HG02678 (cell line): ENCODE measurements at regions not wholly inside any gene's neighbourhood (a gene's known extent, or its start where the extent isn't known, plus 50 kb on each side); places are given as distances from the start of the nearest gene placed in this dataset.

Source experiments
- ATAC-seq: cut with Tn5 transposase; IDR thresholded peaks from one replicate; pipeline ENCODE4 v1.9.1; 2021; ENCODE audit warnings: mild to moderate bottlenecking, moderate library complexity; ENCODE audit not compliant: unreplicated experiment

DNA sequence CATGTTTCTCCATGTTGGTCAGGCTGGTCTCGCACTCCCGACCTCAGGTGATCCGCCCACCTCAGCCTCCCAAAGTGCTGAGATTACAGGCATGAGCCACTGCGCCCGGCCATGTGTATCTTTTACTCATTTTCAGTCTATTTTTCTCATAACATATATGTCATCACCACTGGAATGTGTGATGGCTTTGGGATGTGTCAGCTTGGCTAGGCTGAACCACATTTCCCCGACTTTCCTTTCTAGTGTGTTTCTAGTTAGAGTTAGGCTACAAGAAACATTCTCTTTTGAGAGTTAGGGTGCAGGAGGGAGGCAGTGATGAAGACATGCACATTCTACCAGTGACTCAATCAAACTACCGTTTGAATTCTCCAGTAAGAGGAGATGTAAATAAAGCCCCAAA lies 444.9 kb upstream of the THBS1 start:
- ATAC-seq, result no peak

- ATAC-seq, result no peak
These were observed 441.3 kb upstream of the THBS1 start for GRCh38 chr15:39139431-39140059.

- ATAC-seq, result no peak
These were observed 440.7 kb upstream of the THBS1 start for GRCh38 chr15:39140060-39140604.

GRCh38 chr15:39142500-39142899 lies 438.4 kb upstream of the THBS1 start:
- ATAC-seq, result no peak

DNA sequence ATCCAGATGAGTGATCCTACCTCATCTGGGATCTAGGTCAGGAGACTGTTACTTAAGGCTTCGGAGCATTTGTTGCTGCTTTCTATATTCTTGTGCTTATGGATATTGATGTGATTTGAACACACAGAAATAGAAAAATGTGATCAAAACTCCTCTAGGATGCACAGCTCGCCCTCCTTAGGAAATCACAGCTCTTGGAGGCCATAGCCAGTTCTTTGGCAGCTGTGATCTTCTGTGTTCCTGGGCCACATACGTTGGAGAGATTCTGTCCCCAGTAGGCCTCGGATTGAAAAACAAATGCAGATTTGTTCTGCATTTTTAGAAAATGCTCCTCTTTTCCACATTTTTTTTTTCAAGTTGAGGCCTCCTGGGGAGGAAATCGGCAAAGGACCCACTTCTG lies 437.4 kb upstream of the THBS1 start:
- no peak for ATAC-seq

GRCh38 chr15:39144051-39144450 lies 436.8 kb upstream of the THBS1 start:
- ATAC-seq, result no peak

DNA sequence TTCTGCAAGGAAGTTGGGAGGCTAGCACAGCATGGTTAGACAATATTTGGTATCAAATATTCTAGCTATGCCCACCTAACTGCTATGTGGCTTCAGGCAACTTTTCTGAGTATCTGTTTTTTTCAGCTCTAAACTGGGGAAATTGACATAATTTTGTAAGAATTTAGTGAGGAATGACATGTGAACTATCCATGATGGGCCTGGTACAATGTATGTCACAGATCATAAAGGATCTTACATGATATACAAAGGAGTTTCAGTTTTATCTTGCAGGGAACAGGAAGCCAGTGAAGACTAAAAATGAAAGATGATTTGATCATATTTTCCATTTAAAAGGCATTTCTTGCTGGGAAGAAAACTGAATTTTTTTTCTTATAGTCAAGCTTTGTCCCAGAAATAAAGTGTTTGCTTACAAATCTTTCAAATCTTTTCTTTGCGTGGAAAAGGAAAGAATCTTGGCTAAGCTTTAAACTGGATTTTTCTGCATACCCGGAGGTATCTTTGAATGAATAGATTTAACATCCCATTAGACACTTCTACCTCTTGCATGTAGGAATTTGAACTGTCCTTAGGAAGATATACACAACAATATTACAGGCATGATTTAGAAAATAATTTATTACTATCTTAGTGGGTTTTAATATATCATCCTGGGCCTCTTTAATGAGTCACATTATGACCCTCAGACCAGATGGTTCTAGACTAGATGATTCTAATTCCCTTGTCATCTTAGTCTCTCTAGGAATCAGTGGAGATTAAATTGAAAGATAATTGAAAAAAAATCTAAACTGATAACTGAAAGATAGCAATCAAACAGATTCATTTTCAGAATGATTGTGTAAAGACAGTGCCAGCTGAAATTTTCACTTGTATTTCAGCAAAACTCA lies 436.0 kb upstream of the THBS1 start:
- no peak for ATAC-seq

DNA sequence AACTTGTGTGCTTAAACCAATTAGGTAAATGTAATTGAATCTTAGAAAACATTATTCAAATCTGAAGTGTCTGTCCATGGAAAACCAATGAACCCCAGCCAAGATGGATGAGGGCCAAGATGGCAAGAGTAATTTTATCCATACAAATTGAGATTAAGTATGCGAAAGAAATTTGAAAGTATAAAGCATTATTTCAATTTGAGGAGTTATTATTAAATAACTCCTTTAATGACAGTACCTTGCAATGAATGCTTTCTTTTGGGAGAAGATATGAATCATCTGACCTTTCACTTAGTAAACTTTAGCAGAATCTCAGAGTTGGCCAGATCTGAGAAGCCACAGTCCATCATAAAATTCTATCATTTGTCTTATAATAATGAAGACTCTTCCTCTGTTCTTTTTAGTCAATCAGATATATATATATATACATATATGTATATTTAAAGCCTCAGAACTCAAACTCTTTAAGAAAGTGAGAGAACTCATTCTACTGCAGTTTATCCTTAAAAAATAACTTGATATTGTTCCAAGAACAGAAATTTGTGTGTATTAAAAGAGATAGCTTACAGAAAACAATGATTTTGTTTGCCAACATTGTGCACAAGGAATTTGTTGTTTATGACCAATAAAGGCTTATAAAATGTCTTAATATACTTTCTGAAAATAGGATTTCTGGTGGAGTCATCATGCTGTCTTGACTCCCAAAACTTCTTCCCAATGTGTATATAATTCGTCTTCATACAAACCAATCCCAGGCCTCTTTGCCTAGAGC lies 434.8 kb upstream of the THBS1 start:
- no peak for ATAC-seq

DNA sequence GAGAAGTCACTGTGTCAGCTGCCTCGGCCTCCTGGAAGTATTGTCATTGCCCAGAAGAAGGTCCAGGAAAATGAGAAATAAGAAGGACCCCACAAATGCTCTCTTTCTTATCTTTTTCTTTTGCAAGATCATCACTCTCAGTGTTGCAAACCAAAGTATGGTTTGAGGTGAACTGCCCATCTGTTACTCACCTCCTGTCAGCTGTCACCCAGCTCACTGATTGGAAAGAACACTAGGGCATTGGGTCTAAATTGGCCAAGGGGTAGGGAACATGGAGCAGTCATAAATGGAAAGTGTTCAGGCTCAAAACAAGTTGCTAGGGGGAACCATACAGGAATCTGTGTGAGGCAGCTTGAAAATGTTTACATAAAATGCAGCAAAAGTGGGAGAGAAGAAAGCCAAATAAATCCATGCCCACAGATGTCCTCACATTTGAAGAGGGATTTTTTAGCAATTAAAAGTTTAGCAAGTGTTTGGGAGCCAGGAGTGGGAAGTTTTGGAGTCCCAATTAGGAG lies 431.2 kb upstream of the THBS1 start:
- no peak for ATAC-seq

GRCh38 chr15:39151545-39151944 lies 429.3 kb upstream of the THBS1 start:
- no peak for ATAC-seq

- ATAC-seq, result no peak
These were observed 427.7 kb upstream of the THBS1 start for GRCh38 chr15:39153058-39153714.

- ATAC-seq, result no peak
These were observed 427.2 kb upstream of the THBS1 start for GRCh38 chr15:39153716-39154115.

DNA sequence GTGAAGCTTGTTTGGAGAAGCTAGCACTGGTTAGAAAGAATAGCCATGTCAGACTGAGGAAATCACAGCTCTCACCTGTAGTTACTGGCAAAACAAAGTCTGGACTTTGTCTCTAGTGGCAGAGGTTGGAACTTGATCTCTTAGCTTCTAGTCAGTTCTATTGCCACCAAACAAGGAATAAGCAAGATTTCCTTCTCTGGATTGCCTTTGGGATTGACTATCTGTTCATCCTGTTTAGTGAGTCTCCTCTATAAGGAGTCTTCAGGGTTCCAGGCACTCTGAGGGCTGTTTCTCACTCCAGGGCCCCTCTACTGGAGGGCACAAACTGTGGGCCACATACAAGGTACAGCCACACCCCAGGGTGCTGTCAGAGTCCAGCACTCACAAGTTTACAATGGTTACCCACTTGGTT lies 426.6 kb upstream of the THBS1 start:
- ATAC-seq, result no peak

DNA sequence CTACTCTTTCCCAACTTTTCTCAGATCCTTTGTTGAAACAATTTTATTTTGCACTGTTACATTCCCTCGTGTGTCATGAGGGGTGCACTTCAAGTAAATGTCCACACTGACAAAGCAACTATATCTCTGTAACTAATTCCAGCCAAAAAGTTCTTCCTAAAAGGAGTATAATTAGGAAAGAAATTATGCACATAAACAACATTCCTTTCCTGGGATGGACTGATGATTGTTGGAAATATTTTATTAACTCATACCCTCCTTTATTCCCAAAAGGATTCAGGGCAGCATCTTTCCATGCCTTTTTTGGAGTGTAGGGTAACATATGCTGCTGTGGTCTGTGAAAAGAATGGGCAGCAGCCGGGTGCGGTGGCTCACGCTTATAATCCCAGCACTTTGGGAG lies 426.1 kb upstream of the THBS1 start:
- ATAC-seq, result no peak

- ATAC-seq, result no peak
These were observed 424.7 kb upstream of the THBS1 start for GRCh38 chr15:39156166-39156565.

GRCh38 chr15:39156646-39157250 lies 424.1 kb upstream of the THBS1 start:
- ATAC-seq, result no peak

DNA sequence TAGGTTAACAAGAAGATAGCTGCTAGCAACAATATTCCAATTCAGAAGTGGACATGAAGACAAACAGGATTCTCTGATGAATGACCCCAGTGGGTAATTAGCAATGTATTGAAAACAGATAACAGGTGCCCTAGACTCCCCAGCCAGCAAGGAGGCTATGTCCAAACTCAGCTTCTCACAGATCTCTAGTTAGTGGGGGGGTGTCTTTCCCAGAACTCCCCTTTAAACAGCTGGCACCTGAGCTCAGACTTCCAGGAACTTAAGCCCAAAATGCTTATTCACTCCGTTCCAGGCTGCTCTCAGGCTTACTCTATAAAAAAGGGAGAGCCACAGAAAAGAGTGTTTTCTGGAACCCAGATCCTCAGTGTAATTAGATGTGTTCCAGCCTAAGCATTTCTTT lies 423.0 kb upstream of the THBS1 start:
- ATAC-seq, result no peak

DNA sequence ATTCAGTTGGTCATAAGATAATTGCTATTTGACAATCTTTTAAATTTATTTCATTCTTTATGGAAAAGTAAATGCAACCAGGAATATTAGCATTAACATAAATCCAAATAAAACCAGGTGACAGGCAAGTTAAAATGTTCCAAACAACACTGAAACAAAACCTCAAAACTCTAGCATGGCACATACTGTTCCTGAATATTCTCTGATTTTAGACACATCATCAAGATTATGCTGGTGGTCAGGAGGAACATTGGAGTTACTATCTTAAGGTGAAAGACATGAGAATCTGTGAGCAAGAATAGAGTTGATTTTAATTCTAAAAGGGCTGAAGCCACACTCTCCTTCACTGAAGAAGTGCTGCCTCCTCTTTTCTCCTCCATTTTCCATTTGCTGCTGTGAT lies 421.0 kb upstream of the THBS1 start:
- ATAC-seq, result no peak

- no peak for ATAC-seq
These were observed 419.8 kb upstream of the THBS1 start for GRCh38 chr15:39161096-39161495.

DNA sequence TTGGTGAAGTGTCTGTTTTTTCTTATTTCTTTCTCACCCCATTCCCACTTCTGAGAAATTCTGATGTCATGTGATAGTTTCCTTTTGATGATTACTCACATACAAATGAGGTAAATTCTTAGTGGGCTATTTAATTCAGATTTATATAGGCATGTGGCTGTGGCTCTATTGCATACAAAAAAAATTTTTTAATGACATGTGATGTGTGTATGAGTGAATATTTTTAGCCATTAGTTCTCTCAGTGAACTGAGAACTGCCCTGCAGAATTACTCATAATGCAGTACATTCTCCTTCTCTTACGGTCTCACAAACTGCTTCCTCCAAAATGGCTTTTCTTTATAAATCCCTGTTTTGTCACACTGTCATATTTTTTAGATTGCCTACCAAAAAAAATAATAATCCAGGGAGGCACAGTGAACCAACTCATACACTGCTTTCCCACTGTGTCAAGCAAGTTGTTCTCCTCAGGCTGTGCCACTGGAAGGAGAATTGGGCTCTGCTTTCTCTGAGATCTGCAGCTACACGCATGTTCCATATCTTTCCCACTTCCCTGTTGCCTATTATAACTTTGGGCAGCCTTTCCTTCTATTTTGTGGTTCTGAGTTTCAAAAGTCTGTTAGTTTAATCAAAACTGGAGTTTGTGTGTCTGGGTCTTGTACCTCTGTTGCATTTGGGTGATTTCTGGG lies 415.7 kb upstream of the THBS1 start:
- no peak for ATAC-seq
